Natural killer cell (primary cell): ENCODE measurements at regions not wholly inside any gene's neighbourhood (a gene's known extent, or its start where the extent isn't known, plus 50 kb on each side); places are given as distances from the start of the nearest gene placed in this dataset.

Experiments used
- ATAC-seq, 3 donors: fragments of 150-1000 bp in 2 of 3; fragments of 200-7000 bp in 1 of 3; cut with Tn5 transposase; 1 replicate in 1 of 3; 2 replicates in 2 of 3; pipeline ENCODE4 v1.10.0; 2021; ENCODE audit warnings: mild to moderate bottlenecking in 2 of 3, moderate library complexity in 2 of 3
- DNase-seq, 2 donors: peaks; one replicate each; pipeline versions ENCODE4 v3.0.0 to v3.0.0-alpha.2; 2013 to 2021; ENCODE audit warnings: mixed read lengths in 1 of 2
- H3K27ac ChIP-seq: one replicate; pipeline ENCODE4 v1.5.1; 2013; ENCODE audit warnings: mild to moderate bottlenecking, low read length
- H3K27me3 ChIP-seq: one replicate; pipeline ENCODE4 v1.6.1; 2013; ENCODE audit warnings: low read length; ENCODE audit not compliant: control insufficient read depth, insufficient read depth
- H3K36me3 ChIP-seq: one replicate; pipeline ENCODE4 v1.6.1; 2013; ENCODE audit warnings: low read length; ENCODE audit not compliant: control insufficient read depth, insufficient read depth
- H3K4me1 ChIP-seq: one replicate; pipeline ENCODE4 v1.6.1; 2013; ENCODE audit warnings: low read length; ENCODE audit not compliant: control insufficient read depth, insufficient read depth
- H3K4me3 ChIP-seq: one replicate; pipeline ENCODE4 v1.5.1; 2013; ENCODE audit warnings: low read length
- H3K9me3 ChIP-seq: one replicate; pipeline ENCODE4 v1.6.1; 2013; ENCODE audit warnings: low read length; ENCODE audit not compliant: control insufficient read depth, insufficient read depth
- H3K27ac Mint-ChIP-seq, 2 donors: one replicate each; pipeline ENCODE4 v1.8.0; 2022; ENCODE audit warnings: mild to moderate bottlenecking in 2 of 2, mixed read lengths in 2 of 2, moderate library complexity in 1 of 2
- H3K27me3 Mint-ChIP-seq, 2 donors: one replicate each; pipeline ENCODE4 v1.8.0; 2022; ENCODE audit warnings: low read depth in 2 of 2, mixed read lengths in 2 of 2
- H3K36me3 Mint-ChIP-seq: one replicate; pipeline ENCODE4 v1.8.0; 2022; ENCODE audit warnings: mixed read lengths
- H3K4me1 Mint-ChIP-seq, 2 donors: one replicate each; pipeline ENCODE4 v1.8.0; 2022; ENCODE audit warnings: mixed read lengths in 2 of 2
- H3K4me3 Mint-ChIP-seq: one replicate; pipeline ENCODE4 v1.8.0; 2022; ENCODE audit warnings: mild to moderate bottlenecking, moderate library complexity, mixed read lengths
- H3K9me3 Mint-ChIP-seq, 2 donors: one replicate each; pipeline ENCODE4 v1.8.0; 2022; ENCODE audit warnings: mixed read lengths in 2 of 2
- CTCF ChIP-seq: fragments of 200-600 bp; IDR thresholded peaks from one replicate; pipeline ENCODE4 v1.8.0; 2022; ENCODE audit warnings: antibody characterized with exemption
- WGBS: methylation state at CpG from one replicate; pipeline ENCODE4 v1.1.7; 2013; ENCODE audit warnings: missing lambda C conversion rate; ENCODE audit not compliant: insufficient coverage; 5-methylcytosine and 5-hydroxymethylcytosine counted together
- intact Hi-C: fragments of 100-400 bp; cut with micrococcal nuclease; formaldehyde crosslinking; loops from one replicate; pipeline ENCODE4 v1.14.2; 2022

- no peak for TF ChIP-seq CTCF
- Mint-ChIP-seq H3K4me3 (no peak overlapping the region), H3K36me3 (no peaks in the 10 kb centered on the region), H3K27me3 (no peaks in the 10 kb centered on the region), H3K27ac (no peak overlapping the region), H3K9me3 (no peaks in the 10 kb centered on the region), H3K4me1 (no peaks in the 10 kb centered on the region)
- Histone ChIP-seq H3K27ac (no peak overlapping the region), H3K9me3 (no peaks in the 10 kb centered on the region), H3K4me3 (no peak overlapping the region), H3K27me3 (no peaks in the 10 kb centered on the region), H3K36me3 (no peaks in the 10 kb centered on the region), H3K4me1 (no peaks in the 10 kb centered on the region)
- no peak for DNase-seq
- ATAC-seq, result no peak
- 85% methylated on average over 8 of the region's 8 CpGs for WGBS
- intact Hi-C loops, result no loop called here
These were observed 365.2 kb upstream of the LUZP2 start for GRCh38 chr11:24131698-24132097.

GRCh38 chr11:24132471-24132870 lies 364.4 kb upstream of the LUZP2 start:
- no peaks in the 10 kb centered on the region for H3K27me3 ChIP-seq
- no peaks in the 10 kb centered on the region for H3K36me3 ChIP-seq
- H3K27ac Mint-ChIP-seq, result no peak overlapping the region
- H3K36me3 Mint-ChIP-seq, result no peaks in the 10 kb centered on the region
- H3K4me1 Mint-ChIP-seq, result no peaks in the 10 kb centered on the region
- no peaks in the 10 kb centered on the region for H3K27me3 Mint-ChIP-seq
- 85% methylated on average over 1 of the region's 1 CpG for WGBS
- TF ChIP-seq CTCF, result no peak
- H3K9me3 Mint-ChIP-seq, result no peaks in the 10 kb centered on the region
- DNase-seq (no peak), ATAC-seq (no peak)
- H3K4me3 ChIP-seq, result no peak overlapping the region
- H3K9me3 ChIP-seq, result no peaks in the 10 kb centered on the region
- H3K4me3 Mint-ChIP-seq, result no peak overlapping the region
- no peak overlapping the region for H3K27ac ChIP-seq
- intact Hi-C loops, result no loop called here
- no peaks in the 10 kb centered on the region for H3K4me1 ChIP-seq

GRCh38 chr11:24134879-24135589 lies 361.8 kb upstream of the LUZP2 start:
- no peaks in the 10 kb centered on the region for H3K9me3 ChIP-seq
- H3K27me3 ChIP-seq, result no peaks in the 10 kb centered on the region
- DNase-seq (no peak), ATAC-seq (no peak)
- no peaks in the 10 kb centered on the region for H3K9me3 Mint-ChIP-seq
- intact Hi-C loops, result no loop called here
- no peak overlapping the region for H3K27ac ChIP-seq
- no peak overlapping the region for H3K27ac Mint-ChIP-seq
- TF ChIP-seq CTCF, result no peak
- H3K4me1 ChIP-seq, result no peaks in the 10 kb centered on the region
- no peaks in the 10 kb centered on the region for H3K27me3 Mint-ChIP-seq
- H3K4me1 Mint-ChIP-seq, result no peaks in the 10 kb centered on the region
- H3K36me3 ChIP-seq, result no peaks in the 10 kb centered on the region
- H3K4me3 Mint-ChIP-seq, result no peak overlapping the region
- no peaks in the 10 kb centered on the region for H3K36me3 Mint-ChIP-seq
- H3K4me3 ChIP-seq, result no peak overlapping the region

- H3K4me1 ChIP-seq, result no peaks in the 10 kb centered on the region
- no peak for ATAC-seq
- Mint-ChIP-seq H3K36me3 (no peaks in the 10 kb centered on the region), H3K4me1 (no peaks in the 10 kb centered on the region), H3K9me3 (no peaks in the 10 kb centered on the region), H3K4me3 (no peak overlapping the region), H3K27me3 (no peaks in the 10 kb centered on the region), H3K27ac (no peak overlapping the region)
- no CpG with 5 or more reads among the region's 4 CpGs for WGBS
- H3K4me3 ChIP-seq, result no peak overlapping the region
- no peaks in the 10 kb centered on the region for H3K27me3 ChIP-seq
- H3K36me3 ChIP-seq, result no peaks in the 10 kb centered on the region
- no peak overlapping the region for H3K27ac ChIP-seq
- no peak for TF ChIP-seq CTCF
- no peaks in the 10 kb centered on the region for H3K9me3 ChIP-seq
- intact Hi-C loops, result no loop called here
- no peak for DNase-seq
These were observed 354.8 kb upstream of the LUZP2 start for GRCh38 chr11:24142062-24142461.
